ENCODE measurements at regions not wholly inside any gene's neighbourhood (a gene's known extent, or its start where the extent isn't known, plus 50 kb on each side); places are given as distances from the start of the nearest gene placed in this dataset.

GRCh38 chr11:28464252-28464867 is 356.2 kb downstream of the METTL15 start:
- no peak for ATAC-seq
- TF ChIP-seq BACH2 (CRISPR knock-in tag; IDR thresholded peaks at IDR 0.05; ENCODE audit: borderline replicate concordance), result no peak

- TF ChIP-seq PATZ1 (CRISPR knock-in tag; IDR thresholded peaks at IDR 0.05; ENCODE audit: borderline replicate concordance) (no peak), SNAI2 (CRISPR knock-in tag; IDR thresholded peaks at IDR 0.05) (no peak), BACH2 (CRISPR knock-in tag; IDR thresholded peaks at IDR 0.05; ENCODE audit: borderline replicate concordance) (no peak), ZNF70 (CRISPR knock-in tag; IDR thresholded peaks at IDR 0.05) (no peak), TOX (CRISPR knock-in tag; IDR thresholded peaks at IDR 0.05; ENCODE audit: borderline replicate concordance) (no peak), CSDC2 (CRISPR knock-in tag; IDR thresholded peaks at IDR 0.05) (no peak), ZNF565 (CRISPR knock-in tag; conservative IDR thresholded peaks at IDR 0.05; ENCODE audit: low read depth) (no peak), ZC3H10 (CRISPR knock-in tag; IDR thresholded peaks at IDR 0.05) (no peak), ZFP30 (CRISPR knock-in tag; IDR thresholded peaks at IDR 0.05) (no peak), PPARA (CRISPR knock-in tag; IDR thresholded peaks at IDR 0.05; ENCODE audit: borderline replicate concordance) (no peak), ARNTL (CRISPR knock-in tag; IDR thresholded peaks at IDR 0.05; ENCODE audit: borderline replicate concordance, low read depth) (no peak)
- no peak for ATAC-seq
Observed at GRCh38 chr11:28463826-28464225, 355.6 kb downstream of the METTL15 start.

GRCh38 chr11:28461846-28462245 is 353.7 kb downstream of the METTL15 start:
- TF ChIP-seq ZFP3 (CRISPR knock-in tag; IDR thresholded peaks at IDR 0.05), result no peak
- no peak for TF ChIP-seq ESRRG (CRISPR knock-in tag; IDR thresholded peaks at IDR 0.05)
- no peak for TF ChIP-seq ZNF8 (CRISPR knock-in tag; IDR thresholded peaks at IDR 0.05)
- no peak for TF ChIP-seq ISL1 (CRISPR knock-in tag; IDR thresholded peaks at IDR 0.05)
- TF ChIP-seq ZC3H10 (CRISPR knock-in tag; IDR thresholded peaks at IDR 0.05), result no peak
- no peak for TF ChIP-seq TSHZ2 (CRISPR knock-in tag; IDR thresholded peaks at IDR 0.05)
- TF ChIP-seq CSRNP3 (CRISPR knock-in tag; IDR thresholded peaks at IDR 0.05), result no peak
- TF ChIP-seq ZFP30 (CRISPR knock-in tag; IDR thresholded peaks at IDR 0.05), result no peak
- TF ChIP-seq TOX (CRISPR knock-in tag; IDR thresholded peaks at IDR 0.05; ENCODE audit: borderline replicate concordance), result no peak
- no peak for TF ChIP-seq TCF4 (CRISPR knock-in tag; IDR thresholded peaks at IDR 0.05; ENCODE audit: borderline replicate concordance)
- TF ChIP-seq CSDC2 (CRISPR knock-in tag; IDR thresholded peaks at IDR 0.05), result no peak
- TF ChIP-seq ZNF70 (CRISPR knock-in tag; IDR thresholded peaks at IDR 0.05), result no peak
- no peak for ATAC-seq

GRCh38 chr11:28461338-28461737 is 353.1 kb downstream of the METTL15 start:
- ATAC-seq, result no peak
- TF ChIP-seq ARNTL (CRISPR knock-in tag; IDR thresholded peaks at IDR 0.05; ENCODE audit: borderline replicate concordance, low read depth) (no peak), SNAI2 (CRISPR knock-in tag; IDR thresholded peaks at IDR 0.05) (no peak), ZFP3 (CRISPR knock-in tag; IDR thresholded peaks at IDR 0.05) (no peak), TSHZ2 (CRISPR knock-in tag; IDR thresholded peaks at IDR 0.05) (no peak), ESRRG (CRISPR knock-in tag; IDR thresholded peaks at IDR 0.05) (no peak), ZNF565 (CRISPR knock-in tag; conservative IDR thresholded peaks at IDR 0.05; ENCODE audit: low read depth) (no peak), ZNF8 (CRISPR knock-in tag; IDR thresholded peaks at IDR 0.05) (no peak), PATZ1 (CRISPR knock-in tag; IDR thresholded peaks at IDR 0.05; ENCODE audit: borderline replicate concordance) (no peak), OSR1 (CRISPR knock-in tag; IDR thresholded peaks at IDR 0.05) (no peak), PPARA (CRISPR knock-in tag; IDR thresholded peaks at IDR 0.05; ENCODE audit: borderline replicate concordance) (no peak)
